H1 (cell line): ENCODE measurements at regions not wholly inside any gene's neighbourhood (a gene's known extent, or its start where the extent isn't known, plus 50 kb on each side); places are given as distances from the start of the nearest gene placed in this dataset.

Experiments used
- CTCF ChIA-PET: fragments of 300-600 bp; sonication (Branson Sonifier 250); formaldehyde crosslinking; loops from one replicate; lab custom pipeline; 2021; ENCODE audit not compliant: partially characterized antibody; lab: Charles Lee
- POLR2A ChIA-PET: fragments of 300-600 bp; sonication (Branson Sonifier 250); formaldehyde crosslinking; loops from one replicate; lab custom pipeline; 2021; ENCODE audit warnings: inconsistent platforms; ENCODE audit not compliant: partially characterized antibody; lab: Charles Lee
- DNase-seq, 2 experiments: peaks; one replicate each; pipeline versions ENCODE4 v3.0.0 to v3.0.0-alpha.2; 2010 to 2022; ENCODE audit warnings: low spot score in 2 of 2, low read depth in 1 of 2, mixed read lengths in 1 of 2
- FAIRE-seq: peaks from 2 replicates; lab custom pipeline; 2011; peaks lifted over from hg19 to GRCh38; lab: Jason Lieb, UNC
- H2AFZ ChIP-seq: 2 replicates; pipeline ENCODE4 v1.8.1; 2012; ENCODE audit warnings: low read length, inconsistent platforms
- H2AK5ac ChIP-seq: 2 replicates; pipeline ENCODE4 v1.6.1; 2013; ENCODE audit warnings: low read depth, low read length
- H2BK120ac ChIP-seq: replicated peaks from 2 replicates; pipeline ENCODE3; 2013; ENCODE audit warnings: low read depth, low read length, inconsistent platforms
- H2BK12ac ChIP-seq: 2 replicates; pipeline ENCODE4 v1.6.1; 2013; ENCODE audit warnings: low read depth, low read length
- H2BK15ac ChIP-seq: 2 replicates; pipeline ENCODE4 v1.6.1; 2013; ENCODE audit warnings: low read length
- H2BK20ac ChIP-seq: 2 replicates; pipeline ENCODE4 v1.6.1; 2013; ENCODE audit warnings: low read length
- H2BK5ac ChIP-seq: 2 replicates; pipeline ENCODE4 v1.6.1; 2013; ENCODE audit warnings: low read depth, low read length
- H3K14ac ChIP-seq: 2 replicates; pipeline ENCODE4 v1.6.1; 2013; ENCODE audit warnings: inconsistent platforms; ENCODE audit not compliant: insufficient read length
- H3K18ac ChIP-seq: 2 replicates; pipeline ENCODE4 v1.6.1; 2013; ENCODE audit warnings: low read length; ENCODE audit errors: extremely low read depth
- H3K23ac ChIP-seq: 2 replicates; pipeline ENCODE4 v1.6.1; 2013; ENCODE audit warnings: inconsistent platforms; ENCODE audit not compliant: insufficient read length
- H3K23me2 ChIP-seq: 2 replicates; pipeline ENCODE4 v1.6.1; 2013; ENCODE audit warnings: low read depth, low read length
- H3K27ac ChIP-seq: 2 replicates; pipeline ENCODE4 v1.6.1; 2011; ENCODE audit warnings: low read depth, low read length, inconsistent platforms
- H3K27me3 ChIP-seq, 4 experiments: replicated peaks in 1 of 4; 1 replicate in 1 of 4; 2 replicates in 3 of 4; pipeline versions ENCODE4 v1.6.1 to v1.8.1; 2011 to 2013; ENCODE audit warnings: low read length in 3 of 4, mild to moderate bottlenecking in 3 of 4, inconsistent platforms in 2 of 4, mixed read lengths in 2 of 4, moderate library complexity in 1 of 4; ENCODE audit not compliant: control insufficient read depth in 3 of 4, insufficient read depth in 3 of 4; ENCODE audit errors: extremely low read depth in 1 of 4
- H3K36me3 ChIP-seq, 4 experiments: 2 replicates each; pipeline versions ENCODE4 v1.6.1 to v1.8.1; 2011 to 2013; ENCODE audit warnings: mild to moderate bottlenecking in 4 of 4, low read length in 3 of 4, moderate library complexity in 2 of 4, control low read depth in 1 of 4, inconsistent platforms in 1 of 4; ENCODE audit not compliant: insufficient read depth in 4 of 4, control insufficient read depth in 2 of 4
- H3K4ac ChIP-seq: replicated peaks from 2 replicates; pipeline ENCODE3; 2013; ENCODE audit warnings: low read length, low read depth, mixed read lengths, inconsistent platforms; ENCODE audit not compliant: insufficient read length
- H3K4me1 ChIP-seq, 4 experiments: replicated peaks in 1 of 4; 1 replicate in 1 of 4; 2 replicates in 3 of 4; pipeline versions ENCODE4 v1.6.1 to v1.8.1; 2011 to 2013; ENCODE audit warnings: low read length in 3 of 4, inconsistent platforms in 2 of 4, mixed read lengths in 1 of 4; ENCODE audit not compliant: insufficient read depth in 4 of 4, control insufficient read depth in 3 of 4
- H3K4me2 ChIP-seq, 2 experiments: 2 replicates each; pipeline versions ENCODE4 v1.6.1 to v1.8.1; 2011 to 2013; ENCODE audit warnings: low read depth in 2 of 2, low read length in 2 of 2, control low read depth in 1 of 2, inconsistent platforms in 1 of 2, mild to moderate bottlenecking in 1 of 2; ENCODE audit not compliant: insufficient read depth in 1 of 2
- H3K4me3 ChIP-seq, 4 experiments: fragments of 200-600, 300-600 bp in 1 of 4; sonication (generic), shearing (Covaris generic), sonication (Bioruptor Twin) in 1 of 4; 2 replicates each; pipeline versions ENCODE4 v1.5.1 to v1.8.1; 2011 to 2016; ENCODE audit warnings: low read length in 4 of 4, low read depth in 3 of 4, control low read depth in 2 of 4, inconsistent platforms in 2 of 4, mild to moderate bottlenecking in 2 of 4, mixed read lengths in 1 of 4, moderate library complexity in 1 of 4; ENCODE audit not compliant: insufficient read depth in 2 of 4; ENCODE audit errors: extremely low read depth in 1 of 4
- H3K56ac ChIP-seq: replicated peaks from 2 replicates; pipeline ENCODE3; 2013; ENCODE audit warnings: low read depth, mild to moderate bottlenecking, mixed read lengths, low read length, inconsistent platforms; ENCODE audit not compliant: insufficient read length
- H3K79me1 ChIP-seq: 2 replicates; pipeline ENCODE4 v1.6.1; 2013; ENCODE audit warnings: low read depth, low read length, control low read depth
- H3K79me2 ChIP-seq, 2 experiments: 2 replicates each; pipeline versions ENCODE4 v1.6.1 to v1.8.1; 2012 to 2013; ENCODE audit warnings: low read length in 2 of 2, mild to moderate bottlenecking in 2 of 2, inconsistent platforms in 1 of 2; ENCODE audit not compliant: insufficient read depth in 2 of 2, control insufficient read depth in 1 of 2
- H3K9ac ChIP-seq, 4 experiments: replicated peaks in 1 of 4; 1 replicate in 1 of 4; 2 replicates in 3 of 4; pipeline versions ENCODE4 v1.6.1 to v1.8.1; 2011 to 2013; ENCODE audit warnings: low read depth in 3 of 4, low read length in 3 of 4, control low read depth in 2 of 4, mild to moderate bottlenecking in 2 of 4, moderate library complexity in 2 of 4, inconsistent platforms in 1 of 4; ENCODE audit errors: extremely low read depth in 1 of 4
- H3K9me3 ChIP-seq, 2 experiments: 2 replicates each; pipeline versions ENCODE4 v1.6.1 to v1.8.1; 2012 to 2013; ENCODE audit warnings: mild to moderate bottlenecking in 2 of 2, moderate library complexity in 2 of 2, control low read depth in 1 of 2, inconsistent platforms in 1 of 2, low read depth in 1 of 2, low read length in 1 of 2, mixed read lengths in 1 of 2; ENCODE audit not compliant: insufficient read depth in 2 of 2
- H4K20me1 ChIP-seq, 2 experiments: replicated peaks in 1 of 2; 2 replicates each; pipeline versions ENCODE3 to v1.8.1; 2011 to 2013; ENCODE audit warnings: inconsistent platforms in 2 of 2, low read length in 2 of 2, mild to moderate bottlenecking in 1 of 2; ENCODE audit not compliant: insufficient read depth in 2 of 2, control insufficient read depth in 1 of 2
- H4K5ac ChIP-seq: 2 replicates; pipeline ENCODE4 v1.6.1; 2013; ENCODE audit warnings: low read length, low read depth, mixed read lengths, inconsistent platforms; ENCODE audit not compliant: insufficient read length
- H4K8ac ChIP-seq: 2 replicates; pipeline ENCODE4 v1.8.0; 2013; ENCODE audit warnings: mild to moderate bottlenecking, moderate library complexity, low read length, inconsistent platforms; ENCODE audit not compliant: insufficient read depth; ENCODE audit errors: extremely low read depth
- H4K91ac ChIP-seq: replicated peaks from 2 replicates; pipeline ENCODE3; 2013; ENCODE audit warnings: low read length, mixed read lengths, inconsistent platforms; ENCODE audit not compliant: insufficient read length
- CBX5 ChIP-seq: fragments of 300-800, 300-1000 bp; sonication (generic); IDR thresholded peaks from 2 replicates; pipeline ENCODE4 v1.7.1; 2016; ENCODE audit warnings: antibody characterized with exemption, low read length, low read depth
- CBX8 ChIP-seq: fragments of 300-800, 300-1000 bp; sonication (generic); IDR thresholded peaks from 2 replicates; pipeline ENCODE4 v1.7.1; 2016; ENCODE audit warnings: low read depth, low read length, borderline replicate concordance
- CHD2 ChIP-seq: IDR thresholded peaks from 2 replicates; pipeline ENCODE4 v1.6.1; 2012; ENCODE audit warnings: low read length, improper control_type of control experiment
- CREB1 ChIP-seq: IDR thresholded peaks from 2 replicates; pipeline ENCODE4 v1.6.1; 2012; ENCODE audit warnings: inconsistent platforms
- CTBP2 ChIP-seq: IDR thresholded peaks from 2 replicates; pipeline ENCODE4 v1.7.0; 2011; ENCODE audit warnings: borderline replicate concordance, mild to moderate bottlenecking, moderate library complexity, mixed read lengths, low read length; ENCODE audit not compliant: insufficient read depth, insufficient read length
- EGR1 ChIP-seq: IDR thresholded peaks from 2 replicates; pipeline ENCODE4 v1.6.1; 2011; ENCODE audit warnings: low read depth, low read length, borderline replicate concordance
- EZH2 ChIP-seq: fragments of 200-600 bp; sonication (generic); IDR thresholded peaks from 2 replicates; pipeline ENCODE4 v1.7.1; 2012; ENCODE audit warnings: low read depth, mild to moderate bottlenecking, moderate library complexity, low read length, inconsistent platforms; ENCODE audit not compliant: severe bottlenecking
- POLR2AphosphoS5 ChIP-seq: IDR thresholded peaks from 2 replicates; pipeline ENCODE4 v1.6.1; 2011; ENCODE audit warnings: low read depth, low read length
- POU5F1 ChIP-seq: IDR thresholded peaks from 2 replicates; pipeline ENCODE4 v1.6.1; 2011; ENCODE audit warnings: low read depth, mild to moderate bottlenecking, low read length, moderate library complexity
- RBBP5 ChIP-seq: IDR thresholded peaks from 2 replicates; pipeline ENCODE4 v1.7.1; 2012; ENCODE audit warnings: low read depth, mild to moderate bottlenecking, inconsistent platforms, low read length, moderate library complexity, borderline replicate concordance
- RNF2 ChIP-seq: fragments of 200-900, 300-1000 bp; sonication (generic); IDR thresholded peaks from 2 replicates; pipeline ENCODE4 v1.7.1; 2016; ENCODE audit warnings: borderline replicate concordance, low read depth, mild to moderate bottlenecking, antibody characterized with exemption, low read length; ENCODE audit not compliant: poor library complexity, severe bottlenecking; ENCODE audit errors: missing control alignments
- SP4 ChIP-seq: IDR thresholded peaks from 2 replicates; pipeline ENCODE4 v1.6.1; 2012; ENCODE audit warnings: low read length, inconsistent platforms
- SRF ChIP-seq: IDR thresholded peaks from 2 replicates; pipeline ENCODE4 v1.6.1; 2011; ENCODE audit warnings: mild to moderate bottlenecking, low read depth, low read length, moderate library complexity
- WGBS, 2 experiments: shearing (Covaris generic) in 1 of 2; methylation state at CpG; one replicate each; pipeline versions ENCODE4 v1.1.6 to v1.1.7; 2013 to 2015; ENCODE audit warnings: low lambda C conversion rate in 2 of 2, mixed read lengths in 2 of 2, inconsistent platforms in 1 of 2, low coverage in 1 of 2, missing lambda C conversion rate in 1 of 2; ENCODE audit not compliant: insufficient replicate concordance in 2 of 2, insufficient coverage in 1 of 2, insufficient read length in 1 of 2; ENCODE audit errors: extremely low coverage in 1 of 2, missing lambda C conversion rate in 1 of 2; 5-methylcytosine and 5-hydroxymethylcytosine counted together
- TF ChIP-seq, protein P1 (sequence below): IDR thresholded peaks from 2 replicates; pipeline ENCODE4 v1.6.1; 2011; ENCODE audit warnings: low read length, improper control_type of control experiment

DNA sequence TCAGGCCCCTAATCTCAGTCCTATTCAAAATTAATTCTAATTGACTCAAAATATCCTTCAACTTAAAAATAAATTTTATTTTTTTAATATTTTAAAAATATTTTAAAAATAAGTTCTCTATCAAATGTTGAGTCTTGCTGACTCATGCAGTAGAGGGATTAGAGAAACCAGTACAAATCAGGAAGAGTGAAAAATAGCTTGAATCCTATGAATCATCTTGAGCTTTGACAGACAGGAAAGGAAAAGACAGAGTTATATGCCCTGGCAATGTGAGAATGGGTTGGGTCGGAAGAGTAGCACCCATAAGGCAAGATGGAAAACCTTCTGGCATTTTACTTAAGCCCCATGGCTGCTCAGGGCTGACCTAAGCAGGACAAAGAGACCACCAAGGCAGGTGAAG lies 346.6 kb upstream of the RUNX1 start:
- FAIRE-seq: no peak
- TF ChIP-seq RBBP5 (no peak), CBX5 (no peak), POLR2AphosphoS5 (no peak), CTBP2 (no peak), RNF2 (no peak), EZH2 (no peak), CBX8 (no peak), EGR1 (no peak), CHD2 (no peak), POU5F1 (no peak), SRF (no peak), SP4 (no peak), CREB1 (no peak)
- TF ChIP-seq, protein P1, sequence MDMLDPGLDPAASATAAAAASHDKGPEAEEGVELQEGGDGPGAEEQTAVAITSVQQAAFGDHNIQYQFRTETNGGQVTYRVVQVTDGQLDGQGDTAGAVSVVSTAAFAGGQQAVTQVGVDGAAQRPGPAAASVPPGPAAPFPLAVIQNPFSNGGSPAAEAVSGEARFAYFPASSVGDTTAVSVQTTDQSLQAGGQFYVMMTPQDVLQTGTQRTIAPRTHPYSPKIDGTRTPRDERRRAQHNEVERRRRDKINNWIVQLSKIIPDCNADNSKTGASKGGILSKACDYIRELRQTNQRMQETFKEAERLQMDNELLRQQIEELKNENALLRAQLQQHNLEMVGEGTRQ: no peak

More for the DNA sequence above, 346.6 kb upstream of the RUNX1 start:
- WGBS, 2 experiments: 89% methylated on average over 1 of the region's 1 CpG; no CpG with 5 or more reads in 1 of the 2 experiments
- H3K79me2 ChIP-seq: no peaks in the 10 kb centered on the region
- no peaks in the 10 kb centered on the region for H3K79me1 ChIP-seq
- ChIA-PET CTCF (interaction anchor here (0.7 to 0.8 kb wide), 2 partner anchors 125 to 168 kb away, joined by 3 read pairs; no protein-coding TSS in a partner anchor), POLR2A (no interaction called here)
- H3K9me3 ChIP-seq: no peaks in the 10 kb centered on the region
- no peak overlapping the region for H3K56ac ChIP-seq
- H3K4me1 ChIP-seq: peaks cover 0 to 2% (median 0%) of the 10 kb centered on the region in 4 experiments; a peak in 1 of 7 replicates
- no peak overlapping the region for H2AFZ ChIP-seq
- H2BK120ac ChIP-seq: no peak overlapping the region
- H4K20me1 ChIP-seq: no peaks in the 10 kb centered on the region
- H3K9ac ChIP-seq: no peak overlapping the region
- no peak overlapping the region for H2BK15ac ChIP-seq
- H3K27ac ChIP-seq: no peak overlapping the region
- H3K4ac ChIP-seq: no peak overlapping the region
- H2BK5ac ChIP-seq: no peak overlapping the region
- H3K4me2 ChIP-seq: no peak overlapping the region
- H4K5ac ChIP-seq: no peak overlapping the region
- no peak overlapping the region for H3K14ac ChIP-seq
- H4K8ac ChIP-seq: no peak overlapping the region
- H3K23me2 ChIP-seq: no peaks in the 10 kb centered on the region
- H3K36me3 ChIP-seq: no peaks in the 10 kb centered on the region
- no peaks in the 10 kb centered on the region for H3K27me3 ChIP-seq
- no peak overlapping the region for H3K18ac ChIP-seq
- H4K91ac ChIP-seq: no peak overlapping the region
- H3K23ac ChIP-seq: no peak overlapping the region
- no peak overlapping the region for H3K4me3 ChIP-seq
- no peak overlapping the region for H2BK12ac ChIP-seq
- DNase-seq: no peak
- no peak overlapping the region for H2BK20ac ChIP-seq
- H2AK5ac ChIP-seq: no peak overlapping the region
